Occipital lobe (tissue), 1 donor: ENCODE measurements at regions not wholly inside any gene's neighbourhood (a gene's known extent, or its start where the extent isn't known, plus 50 kb on each side); places are given as distances from the start of the nearest gene placed in this dataset.

Experiments
- DNase-seq: peaks from one replicate; lab custom pipeline; 2025; lab: John Stamatoyannopoulos, UW

DNA sequence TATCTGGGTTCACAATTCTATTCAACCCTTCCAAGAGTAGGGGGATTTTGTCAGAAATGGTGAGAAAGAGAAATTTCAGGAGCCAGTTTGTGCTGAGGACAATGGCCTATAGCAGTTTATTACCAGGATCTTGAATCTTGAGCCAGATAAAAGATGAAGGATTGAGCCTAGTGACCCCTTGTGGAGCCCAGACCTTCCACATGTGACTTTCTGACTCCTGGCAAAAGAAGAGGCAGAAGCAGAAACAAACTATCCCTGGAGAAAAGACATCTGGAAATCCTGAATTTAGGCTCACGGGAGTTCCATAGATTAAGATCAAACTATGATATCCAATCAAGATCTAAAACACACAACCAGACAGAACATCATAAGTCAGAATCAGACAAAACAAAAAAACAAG is 60.9 kb upstream of the CHRM2 start:
- DNase-seq, result no peak

DNA sequence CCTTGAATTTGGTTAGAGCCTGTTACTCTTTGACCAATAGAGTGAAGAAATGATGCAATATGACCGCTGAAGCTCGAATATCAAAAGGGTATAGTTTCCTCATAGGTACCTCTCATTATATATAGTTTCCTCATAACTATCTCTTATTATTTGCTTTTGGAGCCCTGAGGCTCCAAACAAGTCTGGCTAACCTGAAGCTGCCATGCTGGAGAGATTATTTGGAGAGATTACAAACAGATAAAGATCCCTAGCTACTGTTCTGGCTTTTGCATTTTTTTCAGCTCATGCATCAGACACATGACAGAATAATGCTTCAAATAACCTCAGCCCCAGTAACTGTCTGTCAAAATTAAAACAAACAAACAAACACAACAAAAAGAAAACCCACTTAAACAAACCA is 65.4 kb upstream of the CHRM2 start:
- no peak for DNase-seq

DNA sequence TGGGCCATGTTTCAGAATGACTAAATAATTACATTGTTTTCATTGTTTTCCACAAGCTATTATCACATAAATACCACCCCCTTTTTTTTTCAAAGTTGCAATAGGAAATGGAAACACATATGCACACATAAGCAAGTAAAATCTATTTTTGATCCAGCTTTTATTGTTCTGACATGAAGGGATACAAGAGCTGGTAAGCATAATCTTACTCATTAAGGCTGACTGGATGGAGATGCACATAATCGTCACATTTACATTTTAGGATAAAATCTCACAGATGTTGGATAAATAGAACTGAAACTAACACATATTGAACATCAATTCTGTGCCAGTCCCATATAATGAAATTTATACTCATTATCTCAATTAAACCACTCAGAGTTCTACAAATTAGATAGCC is 84.5 kb upstream of the CHRM2 start:
- DNase-seq, result no peak

DNA sequence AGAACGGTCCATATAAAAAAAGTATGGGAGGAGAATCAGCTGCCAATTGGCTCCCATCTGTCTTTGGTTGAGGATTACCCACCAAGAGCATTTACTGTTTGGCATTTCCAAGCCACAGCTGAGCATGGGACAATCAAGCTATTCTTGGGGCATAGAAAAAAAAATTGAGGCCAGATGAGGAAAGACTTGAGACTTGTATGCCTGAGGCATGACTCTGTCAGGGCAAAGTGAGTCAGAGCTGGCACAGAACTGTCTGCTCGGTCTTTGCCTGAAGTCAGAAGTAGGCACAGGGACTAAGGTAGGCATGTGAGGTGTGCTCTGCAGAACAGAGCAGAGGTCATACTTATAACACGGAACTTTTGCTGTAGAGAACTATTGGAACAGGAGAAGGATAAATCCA is 126.5 kb upstream of the CHRM2 start:
- no peak for DNase-seq

DNA sequence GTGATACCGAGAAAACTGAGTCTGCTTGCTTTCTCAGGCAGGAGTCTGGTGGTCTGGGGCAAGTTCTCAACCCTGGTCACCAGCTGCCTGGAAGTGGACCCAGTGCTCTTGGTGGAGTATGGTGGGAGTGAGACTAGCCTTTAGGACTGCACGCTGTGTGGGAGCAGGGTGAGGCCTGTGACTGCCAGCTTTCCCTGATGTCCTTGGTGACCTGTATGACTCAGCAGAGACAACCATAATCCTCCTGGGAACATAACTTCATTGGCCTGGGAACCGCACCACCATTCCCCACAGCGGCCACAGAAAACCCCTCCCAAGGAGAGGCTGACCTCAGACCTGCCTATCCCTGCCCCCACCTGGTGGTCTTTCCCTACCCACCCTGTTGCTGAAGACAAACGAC is 139.5 kb upstream of the CHRM2 start:
- DNase-seq, result no peak

DNA sequence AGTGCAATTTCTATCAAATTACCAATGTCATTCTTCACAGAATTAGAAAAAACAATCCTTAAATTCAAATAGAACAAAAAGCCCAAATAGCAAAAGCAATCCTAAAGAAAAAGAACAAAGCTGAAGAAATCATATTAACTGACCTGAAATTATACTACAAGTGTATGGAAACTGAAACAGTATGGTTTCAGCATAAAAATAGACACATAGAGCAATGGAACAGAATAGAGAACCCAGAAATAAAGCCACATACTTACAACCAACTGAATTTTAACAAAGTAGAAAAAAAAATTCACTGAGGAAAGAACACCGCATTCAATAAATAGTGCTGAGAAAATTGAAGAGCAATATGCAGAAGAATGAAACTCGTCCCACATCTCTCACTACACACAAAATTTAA is 142.0 kb upstream of the CHRM2 start:
- no peak for DNase-seq

DNA sequence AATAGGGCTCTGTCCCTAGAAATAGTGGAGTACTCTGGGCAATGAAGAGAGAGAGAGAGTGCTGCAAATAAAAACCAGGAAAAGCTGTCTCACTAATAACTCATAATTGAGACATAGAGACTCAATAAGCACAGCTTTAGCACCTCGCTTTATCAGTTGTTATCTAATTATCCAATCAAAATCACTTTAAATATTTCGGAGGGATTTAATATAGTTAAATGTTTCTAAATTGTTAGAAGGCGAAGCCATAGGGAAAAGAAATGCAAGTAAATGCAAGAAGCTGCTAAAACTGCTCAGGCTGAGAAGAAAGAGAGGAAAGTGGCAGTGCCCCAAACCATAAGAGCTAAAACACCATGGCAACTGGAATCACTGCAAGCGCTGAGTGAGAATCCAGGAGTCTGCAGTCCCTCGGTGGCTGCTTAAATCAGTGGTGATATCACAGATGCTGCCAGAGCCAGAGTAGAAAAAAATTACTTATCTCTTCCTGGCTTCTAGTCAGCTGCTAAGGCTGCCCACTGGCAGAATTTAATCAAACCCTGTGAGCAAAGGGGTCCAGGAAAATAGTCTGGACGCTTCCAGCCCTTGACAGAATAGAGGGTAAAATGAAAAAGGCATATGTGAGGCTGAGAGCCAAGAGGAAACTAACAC is 150.4 kb upstream of the CHRM2 start:
- no peak for DNase-seq

DNA sequence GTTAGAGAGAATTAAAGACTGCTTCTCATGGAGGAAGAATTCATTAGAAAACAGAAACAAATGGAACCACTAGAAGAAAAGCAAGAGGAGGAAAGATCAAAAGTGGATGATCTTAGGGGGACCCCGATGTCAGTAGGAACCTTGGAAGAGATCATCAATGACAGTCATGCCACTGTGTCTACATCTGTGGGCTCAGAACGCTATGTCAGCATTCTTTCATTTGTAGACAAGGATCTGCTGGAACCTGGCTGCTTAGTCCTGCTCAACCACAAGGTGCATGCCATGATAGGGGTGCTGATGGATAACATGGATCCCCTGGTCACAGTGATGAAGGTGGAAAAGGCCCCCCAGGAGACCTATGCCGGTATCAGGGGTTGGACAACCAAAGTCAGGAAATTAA is 154.4 kb upstream of the CHRM2 start:
- no peak for DNase-seq

DNA sequence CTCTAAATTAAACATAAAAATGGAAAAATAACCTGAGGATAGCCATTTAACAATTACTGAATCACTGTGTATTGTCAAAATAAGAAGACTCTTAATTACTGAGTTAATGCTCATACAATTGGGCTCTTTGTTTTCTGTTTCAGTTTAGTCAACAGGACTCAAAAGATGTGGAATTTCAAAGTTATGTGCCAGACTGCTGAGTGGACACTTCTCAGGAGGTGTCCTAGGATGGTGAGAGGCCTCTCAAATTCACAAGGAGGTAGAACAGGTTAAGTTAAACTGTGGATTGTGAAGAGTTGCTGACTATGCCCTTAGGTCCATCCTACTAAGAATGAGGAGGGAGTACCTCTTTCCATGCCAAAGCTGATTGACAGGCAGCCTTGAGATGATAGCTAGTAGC is 157.7 kb upstream of the CHRM2 start:
- DNase-seq, result no peak

DNA sequence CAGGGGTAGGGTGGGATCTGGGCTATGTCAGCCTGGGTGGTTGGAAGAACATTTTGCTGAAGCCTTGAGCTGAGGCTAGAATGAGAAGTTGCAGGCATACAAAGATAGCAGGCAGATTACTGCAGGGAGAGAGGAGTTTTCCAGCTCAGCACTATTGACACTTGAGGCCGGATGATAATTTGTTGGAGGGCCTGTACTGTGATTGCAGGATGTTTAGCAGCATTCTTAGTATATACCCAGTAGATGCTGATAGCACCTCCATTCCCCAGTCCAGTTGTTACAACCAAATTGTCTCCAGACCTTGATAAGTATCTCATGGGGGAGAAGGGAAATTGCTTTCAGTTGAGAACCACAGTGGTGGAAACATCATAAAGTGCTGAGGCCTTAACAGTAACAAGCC is 158.6 kb upstream of the CHRM2 start:
- no peak for DNase-seq

DNA sequence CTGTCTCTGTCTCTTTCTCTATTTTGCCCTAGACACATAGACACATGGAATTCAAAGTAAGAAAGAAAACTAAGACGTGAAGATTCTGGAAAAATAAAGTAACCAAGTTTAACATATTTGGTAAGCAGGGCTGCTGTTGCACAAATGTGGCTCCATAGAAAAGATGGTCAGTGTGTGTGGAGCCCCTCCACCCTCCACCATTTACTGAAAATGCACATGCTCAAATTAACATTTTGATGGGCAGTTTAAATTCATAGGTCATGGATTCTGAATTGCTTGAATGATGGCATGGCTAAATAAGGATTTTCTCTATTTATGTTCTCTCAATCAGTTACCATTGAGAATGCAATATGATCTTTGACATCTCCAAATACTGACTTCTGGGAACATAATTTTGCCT is 165.5 kb upstream of the CHRM2 start:
- DNase-seq, result no peak

DNA sequence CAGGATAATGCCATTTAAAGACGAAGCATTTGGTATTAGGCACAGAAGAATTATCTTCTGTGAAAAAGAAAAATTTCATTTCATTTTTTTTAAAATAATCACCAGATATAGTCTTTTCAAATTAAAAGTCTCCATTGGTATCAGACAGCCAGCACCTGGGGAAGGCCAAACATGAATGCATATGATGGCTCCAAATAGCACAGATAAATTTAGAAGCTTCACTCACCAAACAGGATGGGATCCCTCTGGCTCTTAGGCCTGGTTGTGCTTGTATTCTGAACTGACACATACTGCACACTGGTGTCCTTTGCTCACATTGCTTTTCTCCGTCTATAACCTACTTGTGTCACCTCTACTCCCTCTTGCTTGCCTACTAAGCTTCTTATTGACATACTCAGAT is 169.5 kb upstream of the CHRM2 start:
- no peak for DNase-seq

DNA sequence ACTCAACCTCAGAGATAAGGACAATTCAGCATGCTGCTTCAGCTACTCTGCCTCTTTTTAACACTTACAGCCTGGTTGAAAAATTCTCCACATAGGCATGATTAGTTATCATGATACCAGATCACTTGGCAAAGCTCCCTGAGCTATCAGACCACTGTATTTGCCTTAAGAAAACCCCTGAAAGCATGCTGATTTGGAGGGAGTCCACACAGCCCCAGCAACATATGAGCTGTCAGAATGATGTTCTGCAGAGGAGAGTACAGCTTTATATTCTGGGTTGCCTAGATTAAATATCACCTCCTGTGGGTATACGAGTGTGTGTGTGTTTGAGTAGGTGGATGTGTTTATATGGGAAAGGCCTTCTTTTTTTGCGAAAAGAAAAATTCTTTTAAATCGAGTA is 170.2 kb upstream of the CHRM2 start:
- DNase-seq, result no peak

DNA sequence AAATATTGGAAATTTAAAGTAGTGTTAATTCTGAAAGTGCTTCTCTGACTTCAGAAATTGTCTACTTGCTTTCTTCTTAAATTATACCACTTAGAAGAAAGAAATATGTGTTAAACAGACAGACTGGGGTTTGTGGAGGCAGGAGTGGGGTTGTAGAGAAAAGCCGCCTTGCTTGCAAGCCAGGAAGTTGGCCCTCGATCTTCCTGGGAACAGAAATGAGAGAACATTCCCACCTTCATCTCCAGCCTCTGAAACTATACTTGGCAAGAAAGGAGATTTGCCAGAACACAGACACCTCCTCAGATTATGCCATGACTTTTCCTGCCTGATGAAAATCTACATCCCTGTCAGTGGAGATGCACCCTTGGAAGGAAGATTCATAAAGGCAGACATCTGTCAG is 171.2 kb upstream of the CHRM2 start:
- DNase-seq, result no peak

DNA sequence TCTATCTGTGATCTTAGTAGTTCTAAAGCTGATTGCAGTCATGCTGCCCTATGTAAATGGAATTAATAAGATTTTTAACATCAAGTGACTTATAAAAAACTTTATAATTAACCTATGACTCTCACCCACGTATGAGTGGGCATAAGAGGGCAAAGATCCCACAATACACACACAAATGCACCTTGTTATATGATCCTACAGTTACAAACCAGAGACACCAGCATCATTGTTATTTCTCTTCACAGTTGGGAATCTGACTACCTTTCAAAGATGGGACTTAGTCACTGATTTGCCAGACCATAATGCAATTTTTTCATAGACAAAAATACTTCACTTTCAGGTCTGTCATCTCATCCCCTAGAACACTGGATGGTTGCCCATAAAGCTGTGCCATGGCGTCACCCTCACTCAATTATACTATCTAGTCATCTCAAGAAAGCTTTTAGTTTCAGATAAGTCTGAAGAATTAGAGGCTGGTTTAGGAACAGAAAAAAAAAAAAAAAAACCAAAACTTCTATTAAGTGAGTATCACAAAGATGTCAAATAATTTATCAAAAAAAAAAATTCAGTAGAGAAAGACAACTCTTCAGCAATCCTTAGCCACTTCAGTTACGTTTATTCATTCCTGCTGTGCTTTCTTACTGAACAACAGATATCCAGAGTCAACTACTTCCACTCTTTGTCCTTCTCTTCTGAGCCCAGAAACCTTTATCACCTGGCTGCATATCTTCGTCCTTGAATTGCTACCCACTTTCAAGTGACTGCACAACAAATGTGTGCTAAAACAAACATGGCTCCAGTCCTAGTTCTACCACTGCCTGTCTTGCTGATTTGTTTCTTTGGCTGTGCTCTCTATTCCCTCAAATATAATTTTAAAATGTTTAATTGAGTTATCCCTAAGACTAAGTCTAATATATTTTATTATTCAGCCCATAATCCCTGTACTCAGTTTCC is 175.0 kb upstream of the CHRM2 start:
- no peak for DNase-seq

DNA sequence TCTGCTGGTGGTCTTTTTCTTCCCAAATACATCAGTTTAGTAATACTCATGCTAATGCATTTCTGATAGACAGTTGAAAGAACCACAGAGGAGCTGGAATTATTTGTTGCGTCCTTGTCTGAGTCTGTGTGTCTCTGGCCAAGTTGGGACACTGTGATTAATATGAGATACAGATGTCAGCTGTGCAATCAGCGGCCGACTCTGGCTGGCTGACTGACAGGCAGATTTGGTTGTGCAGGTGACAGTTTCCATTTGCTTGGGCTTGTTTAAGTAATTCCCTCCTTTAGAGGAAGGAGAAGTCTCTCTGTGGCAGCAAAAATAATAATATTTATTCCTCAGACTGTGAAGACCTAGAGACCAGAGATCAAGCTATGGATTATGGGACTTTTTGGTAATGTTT is 176.2 kb upstream of the CHRM2 start:
- DNase-seq, result no peak

DNA sequence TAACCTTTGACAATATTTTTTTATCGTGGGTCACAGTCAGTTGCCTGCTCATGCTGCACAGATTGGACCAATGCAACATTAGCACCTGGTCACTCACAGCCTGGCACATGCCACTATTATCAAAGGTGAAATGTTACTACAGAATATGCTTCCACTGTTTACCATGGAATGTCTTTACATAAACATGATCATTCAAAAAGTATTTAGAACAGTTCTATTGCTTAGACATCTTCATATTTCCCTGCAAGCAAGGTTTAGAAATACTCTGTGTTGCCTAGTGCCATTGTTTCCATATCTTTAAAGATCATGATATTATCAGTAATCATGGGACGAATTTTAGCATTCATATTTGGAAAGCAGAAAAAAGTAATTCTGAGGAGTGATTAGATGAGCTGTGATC is 179.9 kb upstream of the CHRM2 start:
- DNase-seq, result no peak

DNA sequence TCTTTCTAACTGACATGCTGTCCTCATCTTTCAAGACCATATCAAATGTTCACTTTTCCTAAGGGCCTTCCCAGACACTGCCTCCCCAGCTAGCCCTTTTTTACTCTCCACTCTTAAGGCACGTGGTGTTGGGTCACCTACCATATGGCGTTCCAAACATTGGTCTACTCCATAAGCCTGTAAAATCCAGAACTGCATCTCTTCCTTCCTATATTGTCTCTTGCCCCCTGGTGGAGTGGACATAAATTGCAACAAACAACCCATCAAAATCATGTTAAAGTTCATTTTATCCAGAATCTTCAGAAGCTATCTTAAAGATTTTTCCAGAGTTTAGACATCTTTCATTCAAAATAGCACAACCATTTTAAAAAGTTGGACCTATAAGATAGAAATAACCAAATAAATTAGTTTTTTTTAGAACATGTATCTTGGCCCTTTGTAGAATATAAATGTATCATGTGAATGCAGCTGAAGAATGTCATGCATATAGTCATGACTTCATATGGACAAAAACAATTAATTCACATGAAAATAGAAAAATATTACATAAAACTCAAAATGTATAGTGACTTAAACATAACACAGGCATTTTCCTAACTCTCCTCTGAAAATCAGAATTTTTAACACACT is 180.6 kb upstream of the CHRM2 start:
- no peak for DNase-seq

DNA sequence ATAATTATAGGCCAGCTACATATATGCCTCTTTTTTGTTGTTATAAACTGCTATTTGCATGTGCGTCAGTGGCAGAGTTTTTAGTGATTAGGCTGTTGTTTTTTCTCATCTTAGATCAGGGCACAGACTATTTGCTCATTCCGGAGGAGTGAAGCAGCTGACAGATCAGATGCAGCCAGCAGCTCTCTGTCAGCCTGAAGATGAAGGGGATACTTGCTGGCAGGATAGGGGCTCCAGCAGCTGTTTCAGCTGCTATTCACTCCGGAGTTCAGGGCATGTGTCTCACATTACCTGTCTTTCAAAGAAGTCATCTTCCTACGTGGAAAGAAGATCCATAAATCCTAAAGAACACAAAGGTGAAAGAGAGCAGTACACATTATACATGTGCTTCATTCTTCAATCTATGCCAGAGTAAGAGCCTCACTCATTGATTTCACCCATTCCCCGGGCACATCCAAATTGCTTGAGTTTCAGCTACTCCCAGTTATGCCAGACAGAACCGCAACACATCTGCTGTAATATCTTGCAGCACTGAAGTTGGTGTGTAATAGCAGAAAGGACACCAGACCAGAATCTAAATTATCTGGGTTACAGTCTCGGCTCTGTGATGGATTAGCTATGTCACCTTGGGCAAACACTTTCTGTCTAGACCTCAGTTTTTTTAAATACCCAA is 182.8 kb upstream of the CHRM2 start:
- DNase-seq, result no peak

DNA sequence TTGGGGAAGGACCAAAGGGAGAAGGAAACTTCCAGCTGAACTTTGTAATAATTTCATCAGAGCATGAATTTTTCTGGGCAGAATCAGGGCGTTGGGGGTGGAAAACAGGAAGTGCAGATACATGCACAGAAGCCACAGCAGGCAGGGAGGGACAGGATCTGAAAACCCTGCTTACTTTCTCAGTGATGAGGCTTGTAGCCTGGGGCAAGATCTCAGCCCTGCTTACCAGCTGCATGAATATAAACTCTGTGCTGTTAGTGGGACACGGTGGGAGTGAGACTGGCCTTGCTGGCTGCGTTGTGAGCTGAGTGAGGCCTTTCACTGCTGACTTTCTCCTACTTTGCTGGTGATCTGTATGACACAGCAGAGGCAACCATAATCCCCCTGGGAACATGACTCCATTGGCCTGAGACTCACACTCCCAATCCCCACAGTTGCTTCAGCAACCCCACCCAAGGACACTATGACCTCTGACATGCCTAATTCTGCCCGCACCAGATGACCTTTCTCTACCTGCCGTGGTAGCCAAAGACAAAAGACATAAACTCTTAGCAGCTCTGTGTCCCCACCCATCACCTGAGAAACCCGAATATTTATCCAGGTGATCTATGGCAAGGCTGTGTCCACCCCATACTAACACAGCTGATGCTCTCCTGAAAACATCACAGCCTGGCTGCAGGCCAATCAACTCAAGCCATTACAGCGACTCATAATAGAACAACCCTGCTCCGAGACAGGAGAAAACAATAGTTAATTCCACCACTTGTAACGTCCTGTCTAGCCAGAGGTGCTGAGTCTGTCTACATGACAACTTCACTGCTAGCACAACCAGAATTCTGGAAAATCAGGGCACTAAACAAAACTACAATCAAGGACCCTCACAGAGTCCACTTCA is 190.7 kb upstream of the CHRM2 start:
- DNase-seq, result no peak

DNA sequence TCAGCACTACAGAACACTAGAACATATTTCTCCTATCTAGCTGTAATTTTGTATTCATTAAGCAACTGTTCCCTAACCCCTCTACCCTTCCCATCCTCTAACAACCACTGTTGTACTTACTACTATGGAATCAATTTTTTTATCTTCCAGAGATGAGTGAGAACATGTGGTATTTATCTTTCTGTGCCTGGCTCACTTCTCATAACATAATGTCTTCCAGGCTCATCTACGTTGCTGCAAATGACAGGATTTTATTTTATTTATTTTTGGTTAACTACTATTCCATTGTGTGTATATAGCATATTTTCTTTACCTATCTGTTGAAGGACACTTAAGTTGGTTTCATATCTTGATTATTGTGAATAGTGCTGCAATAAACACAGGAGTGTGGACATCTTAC is 200.9 kb upstream of the CHRM2 start:
- no peak for DNase-seq
